CD8-positive, alpha-beta memory T cell (primary cell): ENCODE measurements at regions not wholly inside any gene's neighbourhood (a gene's known extent, or its start where the extent isn't known, plus 50 kb on each side); places are given as distances from the start of the nearest gene placed in this dataset.
A peak's percentile ranks its signal among the peaks of the same experiment; 100 is the strongest.

Experiments used
- CTCF ChIA-PET: fragments of 350-600 bp; sonication (Branson Sonifier 250); formaldehyde crosslinking; loops from one replicate; lab custom pipeline; 2021; ENCODE audit warnings: antibody characterized with exemption; lab: Charles Lee
- POLR2A ChIA-PET: fragments of 350-600 bp; sonication (Branson Sonifier 250); formaldehyde crosslinking; loops from one replicate; lab custom pipeline; 2021; ENCODE audit warnings: antibody characterized with exemption; lab: Charles Lee
- DNase-seq, 5 donors: peaks; one replicate each; pipeline versions ENCODE4 v3.0.0 to v3.0.0-alpha.2; 2020 to 2022; ENCODE audit warnings: mixed read lengths in 1 of 5
- H3K27ac ChIP-seq: one replicate; pipeline ENCODE4 v1.7.0; 2013; ENCODE audit warnings: low read depth, mild to moderate bottlenecking, low read length, moderate library complexity
- H3K27me3 ChIP-seq: 2 replicates; pipeline ENCODE4 v1.7.0; 2013; ENCODE audit warnings: low read length, mild to moderate bottlenecking; ENCODE audit not compliant: insufficient read depth, poor library complexity, severe bottlenecking
- H3K36me3 ChIP-seq: 2 replicates; pipeline ENCODE4 v1.7.0; 2013; ENCODE audit warnings: mild to moderate bottlenecking, low read length, moderate library complexity; ENCODE audit not compliant: insufficient read depth
- H3K4me1 ChIP-seq: 2 replicates; pipeline ENCODE4 v1.7.0; 2013; ENCODE audit warnings: mild to moderate bottlenecking, low read length, moderate library complexity; ENCODE audit not compliant: insufficient read depth
- H3K4me3 ChIP-seq: 2 replicates; pipeline ENCODE4 v1.7.0; 2013; ENCODE audit warnings: mild to moderate bottlenecking, low read length
- H3K9me3 ChIP-seq: 2 replicates; pipeline ENCODE4 v1.7.0; 2013; ENCODE audit warnings: mild to moderate bottlenecking, low read length
- H3K27ac Mint-ChIP-seq, 8 donors: one replicate each; pipeline ENCODE4 v1.8.0; 2020 to 2021; ENCODE audit warnings: mixed read lengths in 8 of 8, mild to moderate bottlenecking in 6 of 8, inconsistent platforms in 3 of 8, moderate library complexity in 3 of 8
- H3K27me3 Mint-ChIP-seq, 2 donors: one replicate each; pipeline ENCODE4 v1.8.0; 2020 to 2021; ENCODE audit warnings: mixed read lengths in 2 of 2, mild to moderate bottlenecking in 1 of 2, moderate library complexity in 1 of 2
- H3K36me3 Mint-ChIP-seq, 3 donors: one replicate each; pipeline ENCODE4 v1.8.0; 2020 to 2021; ENCODE audit warnings: mixed read lengths in 3 of 3, inconsistent platforms in 1 of 3, mild to moderate bottlenecking in 1 of 3
- H3K4me1 Mint-ChIP-seq, 3 donors: one replicate each; pipeline ENCODE4 v1.8.0; 2020 to 2021; ENCODE audit warnings: mixed read lengths in 3 of 3, inconsistent platforms in 1 of 3, mild to moderate bottlenecking in 1 of 3
- H3K4me3 Mint-ChIP-seq, 7 donors: one replicate each; pipeline ENCODE4 v1.8.0; 2020 to 2021; ENCODE audit warnings: mixed read lengths in 7 of 7, mild to moderate bottlenecking in 6 of 7, moderate library complexity in 4 of 7, inconsistent platforms in 2 of 7
- H3K9me3 Mint-ChIP-seq, 5 donors: one replicate each; pipeline ENCODE4 v1.8.0; 2020 to 2022; ENCODE audit warnings: mixed read lengths in 5 of 5, mild to moderate bottlenecking in 3 of 5, moderate library complexity in 2 of 5, inconsistent platforms in 1 of 5

DNA sequence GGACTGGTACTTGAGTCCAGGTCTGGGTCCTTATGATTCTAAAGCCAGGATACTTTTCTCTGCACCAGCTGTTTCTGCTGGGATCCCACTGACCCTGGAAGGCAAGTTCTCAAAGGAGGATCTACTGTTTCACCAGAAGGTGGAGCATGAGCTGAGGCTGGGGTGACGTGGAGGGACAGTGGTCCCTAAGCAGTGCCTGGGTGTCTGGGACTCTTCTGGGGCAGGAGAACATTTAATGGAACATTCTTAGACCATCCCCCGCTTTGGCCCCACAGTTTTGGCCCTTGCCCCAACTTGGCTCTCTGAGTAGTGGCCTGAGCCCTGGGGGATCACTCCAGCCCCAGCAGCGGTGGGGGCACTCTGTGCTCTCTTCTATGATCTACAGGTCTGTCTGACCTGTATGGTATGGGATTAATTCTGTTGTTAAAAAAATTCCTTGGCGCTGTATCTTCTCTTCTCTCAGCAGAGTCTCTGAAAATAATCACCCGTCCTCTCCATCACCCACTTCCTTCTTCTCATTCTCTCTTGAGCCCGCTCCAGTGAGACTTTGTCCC, 60.3 kb upstream of the CSF3R start:
- Histone ChIP-seq H3K27me3 (no peaks in the 10 kb centered on the region), H3K4me1 (no peaks in the 10 kb centered on the region), H3K27ac (no peak overlapping the region), H3K9me3 (no peaks in the 10 kb centered on the region), H3K4me3 (no peak overlapping the region), H3K36me3 (no peaks in the 10 kb centered on the region)
- Mint-ChIP-seq H3K4me3 (no peak overlapping the region), H3K4me1 (no peaks in the 10 kb centered on the region), H3K9me3 (no peaks in the 10 kb centered on the region), H3K27ac (peak overlapping the region in 2 of 8 donors; percentile 11 to 39), H3K27me3 (peaks cover 8 to 36% of the 10 kb centered on the region in 2 donors), H3K36me3 (no peaks in the 10 kb centered on the region)
- ChIA-PET CTCF (no interaction called here), POLR2A (no interaction called here)
- DNase-seq = no peak

DNA sequence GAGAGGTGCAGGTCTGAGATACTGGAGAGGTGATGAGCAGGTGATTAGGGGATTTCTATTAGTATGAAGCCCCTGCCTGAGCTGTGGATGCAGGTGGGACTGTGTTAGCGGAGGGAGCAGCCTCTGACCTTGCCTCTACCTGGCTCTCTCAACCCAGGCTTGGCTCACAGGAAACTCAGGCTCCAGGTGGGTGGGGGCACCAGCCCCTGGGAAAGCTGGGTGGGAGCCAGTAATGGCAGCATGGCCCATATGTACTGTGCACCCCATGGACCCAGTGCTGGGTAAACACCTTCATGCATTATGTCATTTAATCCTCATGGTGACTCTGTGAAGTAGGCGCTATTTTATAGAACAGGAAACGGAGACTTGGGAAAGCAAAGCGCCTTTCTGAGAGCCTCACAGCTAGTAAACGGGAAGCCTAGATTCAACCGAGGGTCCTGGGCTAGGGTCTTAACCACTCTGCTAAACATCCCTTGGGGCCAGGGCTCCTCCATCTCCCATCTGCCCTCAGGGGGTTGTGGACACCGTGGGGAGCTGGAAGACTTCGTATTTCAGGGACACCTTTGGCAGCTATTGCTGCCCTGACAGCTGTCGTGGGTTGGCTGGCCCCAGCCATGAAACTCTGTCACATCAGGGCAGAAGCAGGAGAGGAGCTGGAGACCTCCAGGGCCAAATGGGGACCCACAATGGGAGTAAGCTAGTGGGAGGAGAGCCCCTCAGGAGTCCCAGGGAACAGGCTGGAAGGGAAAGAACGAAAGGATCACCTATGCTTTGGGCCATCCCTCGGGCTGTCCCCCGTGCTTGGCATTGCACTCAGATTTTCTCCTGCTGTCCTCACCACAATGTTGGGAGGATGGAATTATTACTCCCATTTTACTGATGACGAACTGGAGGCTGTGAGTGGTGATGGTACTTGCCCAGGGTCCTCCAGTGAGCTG, 59.6 kb upstream of the CSF3R start:
- Mint-ChIP-seq H3K9me3 (no peaks in the 10 kb centered on the region), H3K36me3 (no peaks in the 10 kb centered on the region), H3K27me3 (peaks cover 8 to 35% of the 10 kb centered on the region in 2 donors), H3K4me3 (no peak overlapping the region), H3K4me1 (no peaks in the 10 kb centered on the region), H3K27ac (no peak overlapping the region)
- no peak for DNase-seq
- no peaks in the 10 kb centered on the region for H3K27me3 ChIP-seq
- no peak overlapping the region for H3K27ac ChIP-seq
- no peak overlapping the region for H3K4me3 ChIP-seq
- ChIA-PET CTCF (no interaction called here), POLR2A (no interaction called here)
- no peaks in the 10 kb centered on the region for H3K4me1 ChIP-seq
- no peaks in the 10 kb centered on the region for H3K36me3 ChIP-seq
- H3K9me3 ChIP-seq = no peaks in the 10 kb centered on the region

DNA sequence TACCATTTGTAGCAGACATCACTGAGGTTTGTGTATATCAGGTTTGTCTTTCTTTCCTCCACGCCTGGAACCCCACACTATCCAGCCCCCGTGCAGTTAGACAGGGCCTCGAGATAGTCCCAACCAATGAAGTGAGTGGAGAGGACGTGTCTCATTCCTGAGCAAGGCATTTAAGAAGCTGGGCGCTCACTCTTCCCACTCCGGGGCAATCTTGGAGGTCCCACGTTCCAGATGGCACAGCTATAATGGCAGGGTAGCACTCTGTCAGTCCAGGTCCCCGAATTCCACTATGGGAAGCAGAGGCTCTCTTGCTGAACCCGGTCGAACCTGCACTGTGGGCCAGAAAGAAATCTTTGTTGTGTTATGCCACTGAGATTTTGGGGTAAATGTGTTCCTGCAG, 57.3 kb upstream of the CSF3R start:
- H3K36me3 ChIP-seq = no peaks in the 10 kb centered on the region
- H3K4me1 ChIP-seq = no peaks in the 10 kb centered on the region
- DNase-seq = no peak
- Mint-ChIP-seq H3K27me3 (peaks cover 11 to 36% of the 10 kb centered on the region in 2 donors), H3K36me3 (no peaks in the 10 kb centered on the region), H3K4me1 (no peaks in the 10 kb centered on the region), H3K9me3 (no peaks in the 10 kb centered on the region), H3K4me3 (no peak overlapping the region), H3K27ac (no peak overlapping the region)
- ChIA-PET POLR2A (no interaction called here), CTCF (interaction anchor here (1.4 kb wide), 1 partner anchor 24 kb away, joined by 3 read pairs; no protein-coding TSS in a partner anchor)
- H3K27me3 ChIP-seq = no peaks in the 10 kb centered on the region
- H3K4me3 ChIP-seq = no peak overlapping the region
- no peak overlapping the region for H3K27ac ChIP-seq
- H3K9me3 ChIP-seq = no peaks in the 10 kb centered on the region

DNA sequence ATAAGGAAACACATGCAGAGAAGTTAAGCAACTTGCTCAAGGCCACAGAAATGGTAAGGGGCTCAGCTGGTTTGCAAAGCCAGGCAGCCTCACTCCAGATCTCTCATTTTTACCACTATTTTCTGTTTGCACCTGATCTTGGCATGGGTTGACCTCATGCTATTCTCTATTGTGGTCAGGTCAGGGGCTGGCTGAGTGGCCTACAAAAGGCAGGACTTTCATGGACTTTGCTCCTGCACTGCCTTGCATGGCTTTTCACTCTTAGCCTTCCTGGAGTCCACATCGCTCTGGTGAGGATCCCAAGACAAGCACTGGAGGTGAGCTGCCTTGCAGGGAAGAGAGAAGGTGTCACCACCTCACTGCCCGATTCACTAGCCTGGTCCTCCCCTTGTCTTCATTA, 56.8 kb upstream of the CSF3R start:
- Histone ChIP-seq H3K9me3 (no peaks in the 10 kb centered on the region), H3K27me3 (no peaks in the 10 kb centered on the region), H3K27ac (no peak overlapping the region), H3K36me3 (no peaks in the 10 kb centered on the region), H3K4me3 (no peak overlapping the region), H3K4me1 (no peaks in the 10 kb centered on the region)
- H3K27ac Mint-ChIP-seq = peak overlapping the region in 1 of 8 donors; percentile 9
- H3K27me3 Mint-ChIP-seq = peaks cover 12 to 36% of the 10 kb centered on the region in 2 donors
- no peak for DNase-seq
- no peak overlapping the region for H3K4me3 Mint-ChIP-seq
- H3K9me3 Mint-ChIP-seq = no peaks in the 10 kb centered on the region
- no peaks in the 10 kb centered on the region for H3K4me1 Mint-ChIP-seq
- ChIA-PET CTCF (no interaction called here), POLR2A (no interaction called here)
- H3K36me3 Mint-ChIP-seq = no peaks in the 10 kb centered on the region

DNA sequence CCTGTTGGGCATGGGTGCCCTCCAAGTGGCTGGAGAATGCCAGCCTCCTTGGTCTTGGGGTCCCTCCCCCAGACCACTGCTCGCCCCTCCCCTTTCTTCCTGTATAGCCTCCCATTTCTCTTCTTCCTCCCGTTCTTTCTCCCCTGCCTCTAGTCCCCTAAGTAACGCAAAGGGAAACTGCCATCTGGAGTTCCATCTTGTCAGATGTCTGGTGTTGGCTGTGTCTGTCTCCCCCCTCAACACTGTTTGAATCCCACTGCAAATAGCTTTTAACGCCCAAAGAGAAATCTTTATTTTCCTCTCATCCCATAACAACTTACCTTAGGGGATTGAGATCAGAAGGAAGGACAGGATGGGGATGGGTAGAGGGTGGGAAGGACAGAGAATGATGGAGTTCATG, 55.3 kb upstream of the CSF3R start:
- Histone ChIP-seq H3K4me1 (no peaks in the 10 kb centered on the region), H3K27ac (no peak overlapping the region), H3K4me3 (no peak overlapping the region), H3K36me3 (no peaks in the 10 kb centered on the region), H3K27me3 (no peaks in the 10 kb centered on the region), H3K9me3 (no peaks in the 10 kb centered on the region)
- H3K4me1 Mint-ChIP-seq = no peaks in the 10 kb centered on the region
- CTCF ChIA-PET = no interaction called here
- no peaks in the 10 kb centered on the region for H3K36me3 Mint-ChIP-seq
- peaks cover 10 to 42% of the 10 kb centered on the region in 2 donors for H3K27me3 Mint-ChIP-seq
- POLR2A ChIA-PET = no interaction called here
- no peak for DNase-seq
- no peak overlapping the region for H3K27ac Mint-ChIP-seq
- H3K4me3 Mint-ChIP-seq = no peak overlapping the region
- peaks cover 0 to 3% (median 0%) of the 10 kb centered on the region in 5 donors for H3K9me3 Mint-ChIP-seq

DNA sequence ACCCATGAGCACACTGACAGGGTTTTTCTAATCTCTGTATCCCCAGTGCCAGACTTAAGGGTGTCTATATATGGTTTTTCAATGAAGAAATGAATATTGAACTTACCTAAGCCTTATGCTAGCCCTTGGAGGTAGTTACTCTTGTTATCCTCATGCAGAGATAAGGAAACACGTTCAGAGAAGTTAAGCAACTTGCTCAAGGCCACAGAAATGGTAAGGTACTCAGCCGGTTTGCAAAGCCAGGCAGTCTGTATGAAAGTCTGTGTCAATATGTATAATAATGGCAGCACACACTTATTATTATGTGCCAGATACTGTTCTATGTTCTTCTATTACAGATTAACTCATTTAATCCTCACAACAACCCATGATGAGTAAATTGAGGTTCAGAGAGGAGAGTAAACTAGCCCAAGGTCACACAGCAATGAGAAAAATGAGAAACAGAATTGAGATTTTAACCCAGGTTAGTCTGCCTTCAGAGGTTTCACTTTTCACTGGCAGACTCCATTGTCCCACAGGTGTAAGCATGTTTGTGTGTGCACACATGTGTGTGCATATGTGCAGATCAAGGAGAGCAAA, 54.6 kb upstream of the CSF3R start:
- Mint-ChIP-seq H3K4me1 (no peaks in the 10 kb centered on the region), H3K27ac (no peak overlapping the region), H3K27me3 (peaks cover 9 to 45% of the 10 kb centered on the region in 2 donors), H3K36me3 (no peaks in the 10 kb centered on the region), H3K9me3 (peaks cover 0 to 3% (median 0%) of the 10 kb centered on the region in 5 donors), H3K4me3 (no peak overlapping the region)
- Histone ChIP-seq H3K27ac (no peak overlapping the region), H3K4me1 (no peaks in the 10 kb centered on the region), H3K27me3 (no peaks in the 10 kb centered on the region), H3K36me3 (no peaks in the 10 kb centered on the region), H3K4me3 (no peak overlapping the region), H3K9me3 (no peaks in the 10 kb centered on the region)
- CTCF ChIA-PET = no interaction called here
- POLR2A ChIA-PET = no interaction called here
- DNase-seq = no peak

DNA sequence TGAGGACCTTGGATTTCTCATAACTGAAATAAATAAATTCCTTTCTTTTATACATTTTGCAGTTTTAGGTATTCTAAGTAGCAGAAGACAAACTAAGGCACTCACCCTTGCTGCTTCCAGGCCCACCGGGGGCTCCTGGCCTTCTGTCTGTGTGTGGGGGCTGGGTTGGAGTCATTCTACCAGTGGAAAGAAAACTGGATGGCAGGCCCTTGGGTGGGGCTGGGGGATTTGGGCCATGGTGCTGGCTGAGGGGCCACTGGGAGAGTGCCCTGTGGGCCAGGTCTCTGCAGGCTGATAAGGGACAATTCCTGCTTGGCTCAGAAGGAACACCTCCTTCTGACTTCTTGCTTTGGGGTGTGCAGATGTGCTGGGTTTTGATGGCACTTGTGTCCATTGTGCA, 54.0 kb upstream of the CSF3R start:
- Mint-ChIP-seq H3K4me3 (no peak overlapping the region), H3K27me3 (peaks cover 10 to 46% of the 10 kb centered on the region in 2 donors), H3K27ac (no peak overlapping the region), H3K9me3 (peaks cover 0 to 3% (median 0%) of the 10 kb centered on the region in 5 donors), H3K4me1 (no peaks in the 10 kb centered on the region), H3K36me3 (no peaks in the 10 kb centered on the region)
- ChIA-PET CTCF (no interaction called here), POLR2A (no interaction called here)
- Histone ChIP-seq H3K36me3 (no peaks in the 10 kb centered on the region), H3K9me3 (no peaks in the 10 kb centered on the region), H3K27ac (no peak overlapping the region), H3K4me3 (no peak overlapping the region), H3K27me3 (no peaks in the 10 kb centered on the region), H3K4me1 (no peaks in the 10 kb centered on the region)
- no peak for DNase-seq
